ENCODE measurements at regions not wholly inside any gene's neighbourhood (a gene's known extent, or its start where the extent isn't known, plus 50 kb on each side); places are given as distances from the start of the nearest gene placed in this dataset.

DNA sequence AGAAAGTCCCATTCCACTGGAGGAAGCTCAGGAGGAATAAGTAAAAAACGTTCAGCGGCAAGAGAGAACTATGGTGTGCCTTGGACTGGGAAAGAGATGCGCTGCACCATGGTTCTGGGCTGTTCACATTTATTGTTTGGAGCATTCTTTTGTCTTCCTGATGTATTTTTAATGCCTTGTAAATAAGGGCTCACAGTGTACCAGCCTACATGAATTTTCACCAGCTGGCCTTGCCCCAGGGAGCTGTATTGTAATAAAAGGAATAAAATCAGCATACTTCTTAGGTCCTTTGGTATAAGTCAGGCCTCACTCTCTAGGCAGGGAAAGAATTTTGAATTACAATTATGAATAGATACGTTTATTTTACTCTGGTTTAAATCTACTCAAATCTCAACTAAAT, 1249.6 kb downstream of the CNTNAP5 start:
- TF ChIP-seq, protein P1, sequence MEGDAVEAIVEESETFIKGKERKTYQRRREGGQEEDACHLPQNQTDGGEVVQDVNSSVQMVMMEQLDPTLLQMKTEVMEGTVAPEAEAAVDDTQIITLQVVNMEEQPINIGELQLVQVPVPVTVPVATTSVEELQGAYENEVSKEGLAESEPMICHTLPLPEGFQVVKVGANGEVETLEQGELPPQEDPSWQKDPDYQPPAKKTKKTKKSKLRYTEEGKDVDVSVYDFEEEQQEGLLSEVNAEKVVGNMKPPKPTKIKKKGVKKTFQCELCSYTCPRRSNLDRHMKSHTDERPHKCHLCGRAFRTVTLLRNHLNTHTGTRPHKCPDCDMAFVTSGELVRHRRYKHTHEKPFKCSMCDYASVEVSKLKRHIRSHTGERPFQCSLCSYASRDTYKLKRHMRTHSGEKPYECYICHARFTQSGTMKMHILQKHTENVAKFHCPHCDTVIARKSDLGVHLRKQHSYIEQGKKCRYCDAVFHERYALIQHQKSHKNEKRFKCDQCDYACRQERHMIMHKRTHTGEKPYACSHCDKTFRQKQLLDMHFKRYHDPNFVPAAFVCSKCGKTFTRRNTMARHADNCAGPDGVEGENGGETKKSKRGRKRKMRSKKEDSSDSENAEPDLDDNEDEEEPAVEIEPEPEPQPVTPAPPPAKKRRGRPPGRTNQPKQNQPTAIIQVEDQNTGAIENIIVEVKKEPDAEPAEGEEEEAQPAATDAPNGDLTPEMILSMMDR (conservative IDR thresholded peaks at IDR 0.05; ENCODE audit: low read depth in 2 of 2): no peak
- TF ChIP-seq EZH2phosphoT487 (IDR thresholded peaks at IDR 0.05; ENCODE audit: unreplicated experiment): no peak
- no peak for TF ChIP-seq STAT1 (IDR thresholded peaks at IDR 0.05; ENCODE audit: unreplicated experiment)
- TF ChIP-seq EZH2 (IDR thresholded peaks at IDR 0.05; ENCODE audit: low read depth, unreplicated experiment): no peak
- no peak for TF ChIP-seq POLR2AphosphoS5 (IDR thresholded peaks at IDR 0.05; ENCODE audit: low read depth)
- TF ChIP-seq ZNF114 (CRISPR knock-in tag; IDR thresholded peaks at IDR 0.05): no peak
- TF ChIP-seq, protein P2, sequence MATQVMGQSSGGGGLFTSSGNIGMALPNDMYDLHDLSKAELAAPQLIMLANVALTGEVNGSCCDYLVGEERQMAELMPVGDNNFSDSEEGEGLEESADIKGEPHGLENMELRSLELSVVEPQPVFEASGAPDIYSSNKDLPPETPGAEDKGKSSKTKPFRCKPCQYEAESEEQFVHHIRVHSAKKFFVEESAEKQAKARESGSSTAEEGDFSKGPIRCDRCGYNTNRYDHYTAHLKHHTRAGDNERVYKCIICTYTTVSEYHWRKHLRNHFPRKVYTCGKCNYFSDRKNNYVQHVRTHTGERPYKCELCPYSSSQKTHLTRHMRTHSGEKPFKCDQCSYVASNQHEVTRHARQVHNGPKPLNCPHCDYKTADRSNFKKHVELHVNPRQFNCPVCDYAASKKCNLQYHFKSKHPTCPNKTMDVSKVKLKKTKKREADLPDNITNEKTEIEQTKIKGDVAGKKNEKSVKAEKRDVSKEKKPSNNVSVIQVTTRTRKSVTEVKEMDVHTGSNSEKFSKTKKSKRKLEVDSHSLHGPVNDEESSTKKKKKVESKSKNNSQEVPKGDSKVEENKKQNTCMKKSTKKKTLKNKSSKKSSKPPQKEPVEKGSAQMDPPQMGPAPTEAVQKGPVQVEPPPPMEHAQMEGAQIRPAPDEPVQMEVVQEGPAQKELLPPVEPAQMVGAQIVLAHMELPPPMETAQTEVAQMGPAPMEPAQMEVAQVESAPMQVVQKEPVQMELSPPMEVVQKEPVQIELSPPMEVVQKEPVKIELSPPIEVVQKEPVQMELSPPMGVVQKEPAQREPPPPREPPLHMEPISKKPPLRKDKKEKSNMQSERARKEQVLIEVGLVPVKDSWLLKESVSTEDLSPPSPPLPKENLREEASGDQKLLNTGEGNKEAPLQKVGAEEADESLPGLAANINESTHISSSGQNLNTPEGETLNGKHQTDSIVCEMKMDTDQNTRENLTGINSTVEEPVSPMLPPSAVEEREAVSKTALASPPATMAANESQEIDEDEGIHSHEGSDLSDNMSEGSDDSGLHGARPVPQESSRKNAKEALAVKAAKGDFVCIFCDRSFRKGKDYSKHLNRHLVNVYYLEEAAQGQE (IDR thresholded peaks at IDR 0.05; ENCODE audit: unreplicated experiment): no peak
- TF ChIP-seq CREB1 (CRISPR knock-in tag; IDR thresholded peaks at IDR 0.05; ENCODE audit: low read depth): no peak
- TF ChIP-seq, protein P3, sequence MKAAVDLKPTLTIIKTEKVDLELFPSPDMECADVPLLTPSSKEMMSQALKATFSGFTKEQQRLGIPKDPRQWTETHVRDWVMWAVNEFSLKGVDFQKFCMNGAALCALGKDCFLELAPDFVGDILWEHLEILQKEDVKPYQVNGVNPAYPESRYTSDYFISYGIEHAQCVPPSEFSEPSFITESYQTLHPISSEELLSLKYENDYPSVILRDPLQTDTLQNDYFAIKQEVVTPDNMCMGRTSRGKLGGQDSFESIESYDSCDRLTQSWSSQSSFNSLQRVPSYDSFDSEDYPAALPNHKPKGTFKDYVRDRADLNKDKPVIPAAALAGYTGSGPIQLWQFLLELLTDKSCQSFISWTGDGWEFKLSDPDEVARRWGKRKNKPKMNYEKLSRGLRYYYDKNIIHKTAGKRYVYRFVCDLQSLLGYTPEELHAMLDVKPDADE (IDR thresholded peaks at IDR 0.05): no peak
